Sigmoid colon (tissue), 4 donors: ENCODE measurements at regions not wholly inside any gene's neighbourhood (a gene's known extent, or its start where the extent isn't known, plus 50 kb on each side); places are given as distances from the start of the nearest gene placed in this dataset.

ENCODE experiments used
- CTCF ChIP-seq, 4 experiments: fragments of 450-650 bp in 3 of 4; fragments of 200-600 bp in 1 of 4; IDR thresholded peaks; one replicate each; pipeline ENCODE4 v1.5.1; 2016 to 2019; ENCODE audit warnings: antibody characterized with exemption in 4 of 4, mild to moderate bottlenecking in 3 of 4, moderate library complexity in 2 of 4
- EP300 ChIP-seq, 4 donors: sonication (generic); formaldehyde crosslinking; IDR thresholded peaks; one replicate each; pipeline ENCODE4 v1.6.1; 2017; ENCODE audit warnings: antibody characterized with exemption in 4 of 4
- POLR2A ChIP-seq, 2 donors: fragments of 450-650 bp; IDR thresholded peaks; one replicate each; pipeline ENCODE4 v1.6.1; 2016; ENCODE audit warnings: antibody characterized with exemption in 2 of 2, mild to moderate bottlenecking in 2 of 2, moderate library complexity in 2 of 2
- POLR2AphosphoS5 ChIP-seq, 4 donors: sonication (generic); formaldehyde crosslinking; IDR thresholded peaks; one replicate each; pipeline ENCODE4 v1.6.1; 2017; ENCODE audit warnings: antibody characterized with exemption in 4 of 4

- no peak for TF ChIP-seq CTCF (IDR thresholded peaks at IDR 0.05)
- no peak for TF ChIP-seq EP300 (IDR thresholded peaks at IDR 0.05)
- TF ChIP-seq POLR2A (IDR thresholded peaks at IDR 0.05): no peak
- TF ChIP-seq POLR2AphosphoS5 (IDR thresholded peaks at IDR 0.05): no peak
Measured at GRCh38 chr17:22514767-22515320, 822.5 kb downstream of the KCNJ18 start.
